Occipital lobe (tissue), 1 donor: ENCODE measurements at regions not wholly inside any gene's neighbourhood (a gene's known extent, or its start where the extent isn't known, plus 50 kb on each side); places are given as distances from the start of the nearest gene placed in this dataset.

Experiments
- DNase-seq: peaks from one replicate; lab custom pipeline; 2025; lab: John Stamatoyannopoulos, UW

GRCh38 chr6:145209272-145209671 is 526.0 kb downstream of the EPM2A start:
- DNase-seq, result no peak

GRCh38 chr6:145212813-145213212 is 522.5 kb downstream of the EPM2A start:
- no peak for DNase-seq

- no peak for DNase-seq
Observed at GRCh38 chr6:145213614-145214013, 521.7 kb downstream of the EPM2A start.

DNA sequence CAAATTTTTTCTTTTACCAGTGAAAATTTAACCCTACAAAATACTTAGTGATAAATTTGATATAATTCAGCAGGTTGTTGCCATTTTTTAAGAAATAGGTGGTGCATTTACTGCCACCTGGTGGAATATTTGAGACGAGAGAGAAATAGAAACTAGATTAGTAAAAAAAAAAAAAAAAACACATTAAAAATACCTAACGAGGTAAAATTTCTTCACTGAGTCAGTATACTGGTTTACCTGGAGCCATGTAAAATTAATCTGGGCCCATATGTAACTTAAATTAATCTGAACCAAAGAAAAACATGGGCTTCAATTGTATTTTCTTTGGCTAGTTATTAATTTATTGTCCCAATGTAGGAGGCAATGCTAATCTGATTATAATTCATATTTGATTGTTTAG is 520.8 kb downstream of the EPM2A start:
- DNase-seq, result no peak

- DNase-seq, result no peak
Observed at GRCh38 chr6:145224450-145224849, 510.9 kb downstream of the EPM2A start.

DNA sequence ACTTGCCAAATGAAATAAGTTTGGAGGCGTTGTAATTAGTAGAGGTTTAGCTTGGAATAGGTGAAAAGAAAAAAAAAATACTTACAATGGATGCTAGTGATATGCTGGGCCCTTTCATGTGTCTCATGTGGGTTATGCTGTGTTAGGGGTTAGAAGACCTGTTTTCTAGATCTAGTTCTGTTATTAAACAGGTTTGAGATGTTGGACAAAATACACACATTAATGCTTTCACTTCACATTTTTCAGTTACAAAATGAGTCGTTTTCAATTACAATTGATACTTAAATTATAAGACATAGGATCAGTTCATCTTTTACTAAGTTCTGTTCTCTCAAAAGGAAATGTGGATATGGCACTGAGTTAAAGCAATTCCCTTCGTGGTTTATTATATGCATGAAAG is 509.8 kb downstream of the EPM2A start:
- DNase-seq, result no peak

- DNase-seq, result no peak
Observed at GRCh38 chr6:145227593-145227992, 507.7 kb downstream of the EPM2A start.

DNA sequence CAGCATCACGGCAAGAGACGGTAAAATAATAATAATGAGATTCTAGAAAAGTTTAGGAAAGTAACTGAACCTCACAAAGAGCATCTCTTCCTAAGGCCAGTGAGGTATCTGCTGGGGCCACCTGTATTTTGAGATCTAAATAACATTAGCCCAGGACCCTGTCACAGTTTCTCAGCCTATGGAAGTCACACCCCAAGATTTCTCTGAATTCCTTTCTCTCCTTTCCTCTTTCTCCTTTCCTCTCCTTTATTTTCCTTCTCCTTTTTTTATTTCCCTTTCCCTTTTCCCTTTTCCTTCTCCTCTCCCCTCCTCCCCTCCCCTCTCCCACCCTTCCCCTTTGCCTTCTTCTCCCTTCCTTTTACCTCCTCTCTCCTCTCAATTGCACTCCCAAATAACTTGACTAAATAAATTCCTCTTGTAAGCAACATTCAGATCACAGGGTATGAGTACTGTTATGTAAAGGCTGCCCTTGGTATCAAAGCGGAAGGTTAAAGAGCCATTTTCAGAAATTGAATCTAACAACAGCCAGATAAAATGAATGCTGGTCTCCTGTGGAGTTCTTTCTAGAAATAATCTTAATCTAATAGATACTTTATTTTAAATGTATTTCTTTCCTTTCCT is 506.2 kb downstream of the EPM2A start:
- DNase-seq, result no peak

DNA sequence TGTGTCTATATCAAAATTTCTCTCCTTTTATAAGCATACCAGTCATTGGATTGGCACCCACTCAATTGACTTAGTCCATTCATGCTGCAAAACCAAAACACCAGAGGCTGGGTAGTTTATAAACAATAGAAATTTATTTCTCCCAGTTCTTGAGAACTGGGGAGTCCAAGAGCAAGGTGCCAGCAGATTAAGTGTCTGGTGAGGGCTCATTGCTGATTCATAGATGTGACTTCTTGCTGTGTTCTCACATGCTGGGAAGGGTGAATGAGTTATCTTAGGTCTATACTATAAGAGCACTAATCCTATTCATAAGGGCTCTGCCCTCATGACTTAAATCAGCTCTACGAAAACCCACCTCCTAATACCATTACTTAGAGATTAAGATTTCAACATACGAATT is 501.4 kb downstream of the EPM2A start:
- no peak for DNase-seq

DNA sequence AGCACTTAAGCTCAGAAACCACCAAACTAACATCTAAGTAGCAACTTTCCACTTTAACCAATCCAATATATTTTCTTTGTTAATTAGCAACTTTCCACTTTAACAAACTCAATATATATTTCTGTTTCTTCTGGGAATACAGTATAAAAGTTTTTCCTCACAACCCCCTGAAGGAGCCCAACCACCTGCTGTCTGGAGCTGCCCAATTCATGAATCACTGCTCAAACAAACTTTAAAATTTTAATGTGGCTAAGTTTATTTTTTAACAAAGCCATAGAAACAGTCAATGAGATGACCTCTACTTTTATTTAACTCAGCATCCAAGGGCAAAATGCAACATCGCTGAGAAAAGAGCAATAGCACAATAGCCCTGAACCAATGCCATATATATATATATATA is 500.1 kb downstream of the EPM2A start:
- DNase-seq, result no peak

- no peak for DNase-seq
Observed at GRCh38 chr6:145238787-145239186, 496.5 kb downstream of the EPM2A start.

GRCh38 chr6:145241039-145241438 is 494.3 kb downstream of the EPM2A start:
- no peak for DNase-seq

DNA sequence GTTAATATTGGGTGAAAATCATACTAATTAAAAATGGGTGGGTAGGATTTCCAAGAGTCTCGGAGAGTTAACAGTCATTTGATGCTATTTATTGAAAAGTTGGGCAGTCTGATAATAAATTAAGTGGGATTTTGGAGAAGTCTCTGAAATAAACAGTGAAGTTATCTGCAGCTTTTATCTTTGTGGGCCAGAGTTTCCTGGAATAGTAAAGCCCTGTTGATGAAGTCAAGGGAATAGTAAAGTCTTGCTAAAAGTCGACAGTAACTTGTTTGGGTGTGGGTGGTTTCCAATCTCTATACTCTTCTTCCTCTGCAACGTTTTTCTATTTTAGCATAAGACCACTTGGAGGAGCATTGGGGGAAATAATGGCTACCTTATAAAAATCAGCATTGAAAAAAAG is 493.6 kb downstream of the EPM2A start:
- DNase-seq, result no peak

- no peak for DNase-seq
Observed at GRCh38 chr6:145244349-145245100, 490.8 kb downstream of the EPM2A start.

- DNase-seq, result no peak
Observed at GRCh38 chr6:145245119-145245518, 490.2 kb downstream of the EPM2A start.

- DNase-seq, result no peak
Observed at GRCh38 chr6:145247692-145248419, 487.5 kb downstream of the EPM2A start.

GRCh38 chr6:145250436-145250835 is 484.9 kb downstream of the EPM2A start:
- no peak for DNase-seq

- DNase-seq, result no peak
Observed at GRCh38 chr6:145252737-145253136, 482.6 kb downstream of the EPM2A start.

DNA sequence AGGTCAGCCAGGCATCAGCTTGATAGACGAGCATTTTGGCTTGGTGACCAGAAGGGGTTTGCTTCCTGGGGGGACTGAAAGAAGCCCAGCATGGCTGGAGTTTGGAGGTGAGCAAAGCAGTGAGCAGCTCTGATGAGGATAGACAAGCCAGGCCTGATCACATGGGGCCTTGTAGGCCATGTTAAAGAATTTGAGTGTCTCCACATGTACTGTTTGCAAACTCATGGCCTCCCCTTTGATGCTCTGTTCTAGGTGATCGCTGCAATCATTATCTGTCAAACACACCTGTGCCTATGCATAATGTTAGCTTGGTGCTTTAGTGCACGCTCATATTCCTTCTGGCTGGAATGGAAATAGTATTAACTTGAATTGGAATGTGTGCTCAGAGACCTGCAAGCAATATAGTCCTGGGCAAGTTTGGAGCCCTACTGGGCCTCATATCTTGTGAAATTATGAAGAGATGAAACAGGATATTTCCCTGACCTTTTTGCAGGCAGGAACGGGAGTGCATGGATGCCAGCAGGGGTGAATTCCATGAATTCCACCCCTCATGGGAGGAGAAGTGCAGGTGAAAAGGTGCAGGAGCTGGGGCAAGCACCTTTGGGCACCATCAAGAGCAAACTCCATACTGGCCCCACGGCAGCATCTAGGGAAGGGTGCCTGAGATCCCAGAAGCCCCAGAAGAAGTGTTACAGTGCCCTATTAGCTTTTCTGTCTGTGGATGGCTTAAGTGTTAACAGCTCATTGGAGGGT is 480.5 kb downstream of the EPM2A start:
- no peak for DNase-seq

DNA sequence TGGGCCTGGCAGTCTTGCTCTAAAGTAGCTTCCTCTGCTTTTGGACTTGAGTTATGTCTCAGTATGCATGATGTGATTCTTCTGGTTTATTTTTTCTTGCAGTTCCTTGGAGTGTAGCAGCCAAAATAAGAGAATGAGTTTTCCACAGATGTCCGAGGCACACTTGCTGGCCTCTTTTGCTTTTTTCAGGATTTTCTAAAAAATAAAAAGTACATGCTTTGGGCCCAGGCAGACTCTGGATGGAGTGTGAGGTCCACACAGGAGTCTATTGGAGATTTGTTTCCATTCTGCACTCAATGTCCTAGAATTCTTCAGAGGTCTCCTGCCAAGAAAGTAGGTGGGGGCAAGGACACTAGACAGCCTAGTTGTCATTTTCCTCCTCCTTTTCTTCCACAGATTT is 477.6 kb downstream of the EPM2A start:
- DNase-seq, result no peak

DNA sequence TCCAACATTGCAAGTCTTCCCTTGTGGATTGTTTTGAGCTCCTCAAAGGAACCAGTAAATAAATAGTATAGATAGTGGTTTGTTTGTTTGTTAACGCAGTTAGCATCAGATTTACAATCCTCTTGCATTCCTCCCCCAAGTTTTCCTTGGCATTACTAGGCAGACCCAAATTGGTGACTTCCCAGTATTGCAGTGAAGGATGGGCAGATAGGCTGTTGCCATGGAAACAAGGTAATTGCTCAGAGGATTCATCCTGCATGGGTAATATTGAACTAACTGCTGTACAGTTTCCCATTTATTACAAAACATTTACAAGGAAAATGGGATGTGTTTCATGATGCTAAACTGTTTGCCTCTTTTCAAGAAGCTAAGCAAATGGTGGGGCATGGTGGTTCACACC is 477.2 kb downstream of the EPM2A start:
- no peak for DNase-seq
